ENCODE measurements at regions not wholly inside any gene's neighbourhood (a gene's known extent, or its start where the extent isn't known, plus 50 kb on each side); places are given as distances from the start of the nearest gene placed in this dataset.

GRCh38 chr2:175372704-175373701 lies 191.5 kb upstream of the ATP5MC3 start (continued):
- no peak for TF ChIP-seq TCF4 (CRISPR knock-in tag; IDR thresholded peaks at IDR 0.05; ENCODE audit: borderline replicate concordance)

GRCh38 chr2:175371378-175371777 lies 189.9 kb upstream of the ATP5MC3 start:
- TF ChIP-seq ZNF565 (CRISPR knock-in tag; conservative IDR thresholded peaks at IDR 0.05; ENCODE audit: low read depth): no peak
- no peak for TF ChIP-seq POU6F1 (CRISPR knock-in tag; IDR thresholded peaks at IDR 0.05; ENCODE audit: borderline replicate concordance, low read depth)
- TF ChIP-seq ZNF8 (CRISPR knock-in tag; IDR thresholded peaks at IDR 0.05): no peak
- TF ChIP-seq ZFP3 (CRISPR knock-in tag; IDR thresholded peaks at IDR 0.05): no peak
- TF ChIP-seq GLIS3 (CRISPR knock-in tag; IDR thresholded peaks at IDR 0.05): no peak
- no peak for TF ChIP-seq BACH2 (CRISPR knock-in tag; IDR thresholded peaks at IDR 0.05; ENCODE audit: borderline replicate concordance)
- TF ChIP-seq, protein P1, sequence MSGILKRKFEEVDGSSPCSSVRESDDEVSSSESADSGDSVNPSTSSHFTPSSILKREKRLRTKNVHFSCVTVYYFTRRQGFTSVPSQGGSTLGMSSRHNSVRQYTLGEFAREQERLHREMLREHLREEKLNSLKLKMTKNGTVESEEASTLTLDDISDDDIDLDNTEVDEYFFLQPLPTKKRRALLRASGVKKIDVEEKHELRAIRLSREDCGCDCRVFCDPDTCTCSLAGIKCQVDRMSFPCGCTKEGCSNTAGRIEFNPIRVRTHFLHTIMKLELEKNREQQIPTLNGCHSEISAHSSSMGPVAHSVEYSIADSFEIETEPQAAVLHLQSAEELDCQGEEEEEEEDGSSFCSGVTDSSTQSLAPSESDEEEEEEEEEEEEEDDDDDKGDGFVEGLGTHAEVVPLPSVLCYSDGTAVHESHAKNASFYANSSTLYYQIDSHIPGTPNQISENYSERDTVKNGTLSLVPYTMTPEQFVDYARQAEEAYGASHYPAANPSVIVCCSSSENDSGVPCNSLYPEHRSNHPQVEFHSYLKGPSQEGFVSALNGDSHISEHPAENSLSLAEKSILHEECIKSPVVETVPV (CRISPR knock-in tag; IDR thresholded peaks at IDR 0.05): no peak
- no peak for TF ChIP-seq ZNF70 (CRISPR knock-in tag; IDR thresholded peaks at IDR 0.05)
- no peak for TF ChIP-seq ZC3H10 (CRISPR knock-in tag; IDR thresholded peaks at IDR 0.05)
- TF ChIP-seq ARNTL (CRISPR knock-in tag; IDR thresholded peaks at IDR 0.05; ENCODE audit: borderline replicate concordance, low read depth): no peak
- TF ChIP-seq CSDC2 (CRISPR knock-in tag; IDR thresholded peaks at IDR 0.05): no peak
- no peak for TF ChIP-seq ESRRG (CRISPR knock-in tag; IDR thresholded peaks at IDR 0.05)
- TF ChIP-seq ZFP30 (CRISPR knock-in tag; IDR thresholded peaks at IDR 0.05): no peak
- TF ChIP-seq OSR1 (CRISPR knock-in tag; IDR thresholded peaks at IDR 0.05): no peak
- TF ChIP-seq TOX (CRISPR knock-in tag; IDR thresholded peaks at IDR 0.05; ENCODE audit: borderline replicate concordance): no peak
- TF ChIP-seq, protein P2, sequence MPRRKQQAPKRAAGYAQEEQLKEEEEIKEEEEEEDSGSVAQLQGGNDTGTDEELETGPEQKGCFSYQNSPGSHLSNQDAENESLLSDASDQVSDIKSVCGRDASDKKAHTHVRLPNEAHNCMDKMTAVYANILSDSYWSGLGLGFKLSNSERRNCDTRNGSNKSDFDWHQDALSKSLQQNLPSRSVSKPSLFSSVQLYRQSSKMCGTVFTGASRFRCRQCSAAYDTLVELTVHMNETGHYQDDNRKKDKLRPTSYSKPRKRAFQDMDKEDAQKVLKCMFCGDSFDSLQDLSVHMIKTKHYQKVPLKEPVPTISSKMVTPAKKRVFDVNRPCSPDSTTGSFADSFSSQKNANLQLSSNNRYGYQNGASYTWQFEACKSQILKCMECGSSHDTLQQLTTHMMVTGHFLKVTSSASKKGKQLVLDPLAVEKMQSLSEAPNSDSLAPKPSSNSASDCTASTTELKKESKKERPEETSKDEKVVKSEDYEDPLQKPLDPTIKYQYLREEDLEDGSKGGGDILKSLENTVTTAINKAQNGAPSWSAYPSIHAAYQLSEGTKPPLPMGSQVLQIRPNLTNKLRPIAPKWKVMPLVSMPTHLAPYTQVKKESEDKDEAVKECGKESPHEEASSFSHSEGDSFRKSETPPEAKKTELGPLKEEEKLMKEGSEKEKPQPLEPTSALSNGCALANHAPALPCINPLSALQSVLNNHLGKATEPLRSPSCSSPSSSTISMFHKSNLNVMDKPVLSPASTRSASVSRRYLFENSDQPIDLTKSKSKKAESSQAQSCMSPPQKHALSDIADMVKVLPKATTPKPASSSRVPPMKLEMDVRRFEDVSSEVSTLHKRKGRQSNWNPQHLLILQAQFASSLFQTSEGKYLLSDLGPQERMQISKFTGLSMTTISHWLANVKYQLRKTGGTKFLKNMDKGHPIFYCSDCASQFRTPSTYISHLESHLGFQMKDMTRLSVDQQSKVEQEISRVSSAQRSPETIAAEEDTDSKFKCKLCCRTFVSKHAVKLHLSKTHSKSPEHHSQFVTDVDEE (CRISPR knock-in tag; IDR thresholded peaks at IDR 0.05): no peak
- TF ChIP-seq CREB5 (CRISPR knock-in tag; IDR thresholded peaks at IDR 0.05; ENCODE audit: low read depth): no peak
- ATAC-seq: no peak

- TF ChIP-seq TOX (CRISPR knock-in tag; IDR thresholded peaks at IDR 0.05; ENCODE audit: borderline replicate concordance) (no peak), ZNF70 (CRISPR knock-in tag; IDR thresholded peaks at IDR 0.05) (no peak), RARB (CRISPR knock-in tag; IDR thresholded peaks at IDR 0.05) (no peak)
- TF ChIP-seq, protein P2 (CRISPR knock-in tag; IDR thresholded peaks at IDR 0.05): no peak
- ATAC-seq: peak; percentile 97
Measured at GRCh38 chr2:175366815-175367214, 185.3 kb upstream of the ATP5MC3 start.
